Effector CD8-positive, alpha-beta T cell (primary cell): ENCODE measurements at regions not wholly inside any gene's neighbourhood (a gene's known extent, or its start where the extent isn't known, plus 50 kb on each side); places are given as distances from the start of the nearest gene placed in this dataset.

Experiments used
- DNase-seq: peaks from one replicate; lab custom pipeline; 2025; lab: John Stamatoyannopoulos, UW

GRCh38 chr2:226080334-226080733 is 680.8 kb downstream of the NYAP2 start:
- no peak for DNase-seq

GRCh38 chr2:226079671-226080181 is 680.2 kb downstream of the NYAP2 start:
- DNase-seq: no peak

GRCh38 chr2:226079196-226079595 is 679.7 kb downstream of the NYAP2 start:
- DNase-seq: no peak

DNA sequence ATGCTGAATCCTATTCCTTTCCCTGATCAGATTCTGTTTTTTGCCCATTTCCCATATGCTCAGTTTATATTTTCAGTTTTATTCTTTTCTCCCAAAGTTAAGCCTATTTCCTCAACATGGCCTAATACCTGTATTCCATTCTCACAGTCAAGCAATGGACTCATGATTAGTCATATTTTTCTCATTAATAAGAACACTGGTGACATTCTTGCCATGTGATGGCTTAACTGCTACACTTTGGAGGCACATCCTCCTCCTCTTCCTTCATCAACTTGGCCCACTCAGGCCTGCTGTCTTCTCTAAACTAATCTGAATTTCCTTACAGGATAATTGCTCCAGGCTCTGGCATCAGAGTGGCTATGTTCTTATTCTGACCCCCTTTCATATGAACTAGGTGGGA is 679.2 kb downstream of the NYAP2 start:
- no peak for DNase-seq

GRCh38 chr2:226077841-226078240 is 678.3 kb downstream of the NYAP2 start:
- DNase-seq: no peak

- no peak for DNase-seq
Observed at GRCh38 chr2:226077031-226077430, 677.5 kb downstream of the NYAP2 start.

GRCh38 chr2:226076529-226076928 is 677.0 kb downstream of the NYAP2 start:
- DNase-seq: no peak

DNA sequence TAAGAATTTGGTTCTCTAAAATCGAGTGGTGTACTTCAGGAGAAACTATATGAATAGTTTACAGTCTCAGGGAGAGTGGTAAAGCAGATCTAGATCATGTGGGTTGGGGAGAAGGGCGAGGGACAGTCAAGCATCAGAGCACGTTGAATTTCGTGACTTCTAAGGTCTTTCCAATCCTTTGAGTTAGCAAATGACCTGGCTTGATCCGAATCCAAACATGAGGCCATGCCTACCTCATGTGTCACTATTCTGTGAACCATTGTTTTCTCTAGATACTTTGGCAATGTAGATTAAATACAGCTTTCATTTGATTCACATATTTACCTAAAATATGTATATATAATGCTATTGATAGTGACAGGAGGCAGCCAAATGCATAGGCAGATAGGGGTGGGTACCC is 674.9 kb downstream of the NYAP2 start:
- DNase-seq: no peak

DNA sequence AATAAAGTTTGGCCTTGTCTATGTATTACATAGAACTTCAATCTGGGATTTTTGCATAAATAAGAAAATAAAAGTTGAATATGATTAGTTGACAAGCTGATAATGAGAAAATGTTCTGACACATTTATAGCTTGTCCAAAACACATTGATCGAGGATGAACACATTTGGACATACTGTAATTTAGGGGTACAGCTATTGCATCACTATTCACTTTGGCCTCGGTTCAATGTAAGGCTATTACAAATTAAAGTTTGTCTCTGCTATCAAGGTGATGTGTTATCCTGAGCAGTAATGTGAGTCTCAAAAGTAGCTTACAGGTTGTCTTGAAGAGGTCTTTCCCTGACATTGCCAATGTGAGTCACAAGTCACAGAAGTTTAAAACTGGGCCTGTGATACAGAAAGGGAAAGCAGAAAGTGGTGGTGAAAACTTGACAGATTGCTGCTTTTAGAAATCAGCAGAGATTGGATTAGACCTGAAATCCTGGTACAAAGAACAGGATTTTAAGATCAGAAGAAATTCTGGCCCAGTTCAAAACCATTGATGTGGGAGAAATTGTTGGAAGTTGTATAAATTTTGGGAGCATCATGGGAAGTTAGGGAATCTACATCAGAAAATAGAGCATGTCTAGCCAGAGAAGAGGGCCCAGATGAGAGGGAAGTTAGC is 674.1 kb downstream of the NYAP2 start:
- no peak for DNase-seq

DNA sequence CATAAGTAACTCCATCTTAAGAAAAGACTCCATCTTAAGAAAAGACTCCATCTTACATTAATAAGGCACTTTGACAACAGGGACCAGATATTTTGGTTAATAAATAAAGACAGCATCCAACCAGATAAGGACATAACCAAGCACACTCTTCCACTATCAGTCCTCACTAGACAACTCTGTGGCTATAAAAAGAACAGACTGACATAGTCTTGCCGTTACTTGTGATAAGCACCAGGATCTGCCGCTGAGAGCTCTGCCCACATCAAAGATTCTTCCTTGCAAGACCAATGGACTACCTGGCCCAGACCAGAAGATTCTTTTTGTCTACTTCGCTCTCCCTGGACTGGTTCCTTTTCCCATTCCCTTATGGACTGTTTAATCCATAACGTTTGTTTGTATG is 667.4 kb downstream of the NYAP2 start:
- DNase-seq: no peak

DNA sequence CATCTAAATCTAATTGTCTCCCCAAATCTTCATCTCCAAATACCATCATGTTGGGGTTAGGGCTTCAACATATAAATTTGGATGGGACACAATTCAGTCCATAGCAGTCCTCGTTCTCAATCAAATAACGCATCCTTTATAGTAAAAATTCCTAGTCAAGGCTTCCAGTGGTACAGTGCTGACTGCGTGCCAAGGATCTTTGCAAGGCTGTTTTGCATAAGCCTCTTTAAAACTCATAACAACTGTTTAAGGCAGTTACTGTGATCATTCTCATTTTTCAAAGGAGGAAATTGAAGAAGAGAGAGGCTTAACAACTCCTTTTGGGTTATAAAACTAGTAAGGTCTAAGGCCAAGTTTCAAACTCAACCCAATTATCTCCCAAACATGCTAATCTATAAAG is 666.9 kb downstream of the NYAP2 start:
- no peak for DNase-seq

DNA sequence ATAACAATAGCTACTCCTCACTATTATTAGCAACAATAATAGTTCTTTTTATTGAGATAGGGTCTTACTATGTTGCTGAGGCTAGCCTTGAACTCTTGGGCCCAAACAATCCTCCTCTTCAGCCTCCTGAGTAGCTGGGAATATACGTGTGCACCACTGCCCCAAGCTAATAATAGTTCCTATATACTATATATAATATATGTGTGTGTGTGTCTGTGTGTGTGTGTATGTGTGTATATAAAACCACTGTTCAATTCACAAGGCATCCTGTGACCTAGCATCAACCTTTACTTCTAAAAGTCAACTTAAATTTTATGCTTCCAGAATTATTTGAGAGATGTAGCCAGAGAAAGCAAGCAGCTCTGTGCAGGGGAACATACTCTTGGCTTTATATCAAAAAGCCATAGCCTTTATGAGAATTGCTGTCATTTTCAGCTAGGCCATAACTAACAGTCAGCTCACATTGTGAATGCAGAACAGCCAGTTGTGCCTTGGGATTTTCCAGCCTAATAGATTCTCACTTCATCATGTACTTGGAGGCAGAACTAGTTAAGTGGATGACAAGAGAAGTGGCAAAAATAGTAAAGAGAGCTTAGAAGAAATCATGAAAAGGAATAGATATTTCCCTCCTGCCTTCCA is 665.5 kb downstream of the NYAP2 start:
- DNase-seq: no peak

DNA sequence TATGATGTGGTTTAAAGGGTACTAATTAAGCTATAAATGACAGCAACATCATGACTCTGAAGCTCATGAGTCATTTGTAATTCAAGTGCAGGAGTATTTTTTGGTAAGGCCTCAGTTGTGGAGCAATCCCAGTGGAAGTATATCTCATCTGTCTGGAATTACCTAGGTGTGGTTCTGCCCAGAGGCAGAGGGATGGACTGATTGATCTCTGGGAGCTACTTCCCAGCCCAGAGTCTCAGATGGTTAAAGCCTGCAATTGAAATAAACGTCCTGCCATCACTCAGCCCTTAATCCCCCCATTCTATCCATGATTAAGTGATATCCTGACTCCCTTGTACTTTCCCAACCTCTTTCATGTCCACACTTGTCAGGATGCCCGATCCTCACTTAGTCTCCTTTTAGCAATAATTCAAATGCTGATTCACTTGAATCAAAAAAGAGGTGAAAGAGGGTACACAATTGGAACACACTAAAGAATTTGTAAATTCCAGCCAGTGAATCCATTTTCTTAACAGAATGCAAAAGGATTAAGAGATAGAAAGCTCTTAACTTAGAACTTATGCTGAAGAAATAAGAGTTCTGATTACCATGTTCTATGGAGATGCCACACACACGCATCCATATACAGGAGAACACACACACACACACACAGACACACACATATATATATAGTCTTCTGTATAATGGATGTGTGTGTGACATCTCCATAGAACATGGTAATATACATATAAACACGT is 664.4 kb downstream of the NYAP2 start:
- no peak for DNase-seq

DNA sequence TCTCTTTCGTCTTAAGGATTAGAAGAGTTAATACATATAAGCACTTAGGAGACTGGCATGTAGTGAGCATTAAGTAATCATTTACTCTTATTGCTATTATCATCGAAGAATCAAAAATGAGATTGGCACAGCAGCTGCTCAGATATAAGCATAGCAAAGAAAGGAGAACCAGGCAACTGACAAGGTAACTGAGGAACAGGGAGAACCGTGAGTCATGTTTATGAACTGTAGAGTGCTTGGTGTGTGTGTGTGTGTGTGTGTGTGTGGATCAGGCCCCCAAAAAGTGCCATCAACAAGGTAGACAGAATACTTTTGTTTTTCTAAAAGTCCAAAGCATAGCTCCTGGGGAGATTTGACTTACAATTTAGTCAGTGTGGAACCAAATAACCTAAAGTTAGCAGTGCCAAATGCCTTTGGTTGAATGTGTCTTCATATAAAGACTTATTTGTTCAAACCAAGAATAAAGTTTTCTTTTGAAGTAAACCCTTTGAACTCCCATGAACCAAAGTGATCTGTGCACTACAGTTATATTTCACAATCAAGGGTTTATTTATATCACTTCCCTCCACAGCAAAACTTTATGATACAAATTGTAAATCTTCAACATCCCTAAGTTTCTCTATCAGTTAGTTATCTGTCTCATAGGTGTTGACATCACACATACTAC is 660.6 kb downstream of the NYAP2 start:
- no peak for DNase-seq

DNA sequence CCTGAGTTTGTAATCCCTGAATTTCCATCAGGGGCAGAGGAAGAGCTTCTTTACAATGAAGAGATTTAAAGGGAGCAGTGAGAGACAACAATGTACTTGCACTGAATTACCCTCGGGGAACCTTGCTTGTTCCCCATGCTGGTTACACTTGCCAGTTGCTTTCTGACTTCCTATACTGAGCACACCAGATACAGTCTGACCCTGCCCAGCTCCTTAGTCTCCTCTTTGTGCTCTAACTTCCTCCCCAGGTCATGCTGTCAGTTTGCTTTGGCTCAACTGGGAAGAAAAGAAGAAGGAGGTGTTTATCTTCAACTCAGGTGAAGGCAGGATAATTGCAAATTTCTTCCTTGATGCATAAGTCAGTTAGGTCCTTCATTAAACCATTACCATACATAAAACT is 658.4 kb downstream of the NYAP2 start:
- DNase-seq: no peak

DNA sequence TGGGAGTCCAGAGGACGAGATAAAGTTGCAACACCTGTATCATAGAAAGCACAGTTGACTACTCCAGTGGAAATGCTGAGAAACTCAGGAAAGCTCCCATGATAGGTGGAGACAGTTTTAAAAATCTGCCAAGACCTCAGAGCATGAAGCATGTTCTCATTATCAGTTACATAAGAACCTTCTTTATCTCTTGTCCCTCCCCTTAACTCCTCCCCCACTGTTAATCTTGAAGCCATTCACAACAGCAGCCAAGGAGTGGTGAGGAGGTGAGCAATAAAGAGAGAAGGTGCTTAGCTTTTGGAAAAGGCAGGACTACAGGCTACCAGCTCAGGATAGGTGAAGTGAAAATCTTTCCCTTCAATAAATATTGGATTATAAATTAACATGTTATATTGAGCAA is 657.9 kb downstream of the NYAP2 start:
- DNase-seq: no peak

- no peak for DNase-seq
Observed at GRCh38 chr2:226052772-226053416, 653.4 kb downstream of the NYAP2 start.

- no peak for DNase-seq
Observed at GRCh38 chr2:226050822-226051221, 651.3 kb downstream of the NYAP2 start.

DNA sequence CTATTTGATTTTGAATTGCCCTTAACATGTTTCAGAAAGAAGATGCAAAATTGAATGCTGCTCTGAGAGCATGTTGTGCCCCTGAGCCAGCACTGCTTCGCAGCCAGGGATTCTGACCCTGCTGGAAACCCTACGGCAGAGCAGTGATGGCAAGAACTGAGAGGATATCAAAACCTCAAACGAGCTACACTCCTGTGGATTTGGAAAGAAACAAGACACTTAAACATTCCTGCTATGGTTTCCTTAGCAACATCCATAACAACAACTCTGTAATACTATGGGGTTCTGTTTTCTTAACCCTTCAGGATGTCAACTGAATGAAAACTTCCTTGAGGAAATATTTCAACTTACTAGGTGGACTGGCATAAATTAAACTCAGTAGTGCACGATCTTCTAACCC is 649.1 kb downstream of the NYAP2 start:
- no peak for DNase-seq

- no peak for DNase-seq
Observed at GRCh38 chr2:226045080-226045479, 645.6 kb downstream of the NYAP2 start.

GRCh38 chr2:226040344-226040900 is 640.9 kb downstream of the NYAP2 start:
- DNase-seq: no peak

GRCh38 chr2:226037526-226037925 is 638.0 kb downstream of the NYAP2 start:
- DNase-seq: no peak
